ENCODE measurements at regions not wholly inside any gene's neighbourhood (a gene's known extent, or its start where the extent isn't known, plus 50 kb on each side); places are given as distances from the start of the nearest gene placed in this dataset.

DNA sequence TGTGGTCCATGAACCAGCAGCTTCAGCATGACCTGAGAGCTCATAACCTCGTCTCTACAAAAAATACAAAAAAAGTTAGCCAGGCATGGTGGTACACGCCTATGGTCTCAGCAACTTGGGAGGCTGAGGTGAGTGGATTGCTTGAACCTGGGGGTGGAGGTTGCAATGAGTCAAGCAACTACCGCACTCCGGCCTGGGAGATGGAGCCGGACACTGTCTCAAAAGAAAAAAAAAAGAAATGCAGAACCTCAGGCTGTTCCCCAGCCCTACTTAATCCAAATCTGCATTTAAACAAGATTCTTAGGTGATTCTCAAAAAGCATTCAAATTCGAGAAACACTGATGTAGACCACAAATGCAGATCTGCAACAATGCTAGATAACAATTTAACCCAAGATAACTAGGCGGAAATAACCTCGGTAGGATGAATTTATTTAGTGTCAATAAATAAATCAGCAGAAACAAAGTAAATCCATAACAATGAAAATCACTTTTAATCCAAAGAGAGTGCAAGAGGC lies 203.5 kb downstream of the SP3 start:
- no peak overlapping the region for H3K4me3 Mint-ChIP-seq (ENCODE audit: unreplicated experiment)
- H3K27ac Mint-ChIP-seq (ENCODE audit: unreplicated experiment): no peak overlapping the region
- H3K27me3 Mint-ChIP-seq (ENCODE audit: unreplicated experiment): peaks cover 1% of the 10 kb centered on the region
- TF ChIP-seq, protein P1, sequence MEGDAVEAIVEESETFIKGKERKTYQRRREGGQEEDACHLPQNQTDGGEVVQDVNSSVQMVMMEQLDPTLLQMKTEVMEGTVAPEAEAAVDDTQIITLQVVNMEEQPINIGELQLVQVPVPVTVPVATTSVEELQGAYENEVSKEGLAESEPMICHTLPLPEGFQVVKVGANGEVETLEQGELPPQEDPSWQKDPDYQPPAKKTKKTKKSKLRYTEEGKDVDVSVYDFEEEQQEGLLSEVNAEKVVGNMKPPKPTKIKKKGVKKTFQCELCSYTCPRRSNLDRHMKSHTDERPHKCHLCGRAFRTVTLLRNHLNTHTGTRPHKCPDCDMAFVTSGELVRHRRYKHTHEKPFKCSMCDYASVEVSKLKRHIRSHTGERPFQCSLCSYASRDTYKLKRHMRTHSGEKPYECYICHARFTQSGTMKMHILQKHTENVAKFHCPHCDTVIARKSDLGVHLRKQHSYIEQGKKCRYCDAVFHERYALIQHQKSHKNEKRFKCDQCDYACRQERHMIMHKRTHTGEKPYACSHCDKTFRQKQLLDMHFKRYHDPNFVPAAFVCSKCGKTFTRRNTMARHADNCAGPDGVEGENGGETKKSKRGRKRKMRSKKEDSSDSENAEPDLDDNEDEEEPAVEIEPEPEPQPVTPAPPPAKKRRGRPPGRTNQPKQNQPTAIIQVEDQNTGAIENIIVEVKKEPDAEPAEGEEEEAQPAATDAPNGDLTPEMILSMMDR (IDR thresholded peaks at IDR 0.05; ENCODE audit: unreplicated experiment): no peak
- no peaks in the 10 kb centered on the region for H3K4me1 Mint-ChIP-seq (ENCODE audit: unreplicated experiment)
- no peak for DNase-seq (ENCODE audit: low spot score)
- no peaks in the 10 kb centered on the region for H3K36me3 Mint-ChIP-seq (ENCODE audit: low read depth, unreplicated experiment)
- H3K9me3 Mint-ChIP-seq (ENCODE audit: unreplicated experiment): no peaks in the 10 kb centered on the region

DNA sequence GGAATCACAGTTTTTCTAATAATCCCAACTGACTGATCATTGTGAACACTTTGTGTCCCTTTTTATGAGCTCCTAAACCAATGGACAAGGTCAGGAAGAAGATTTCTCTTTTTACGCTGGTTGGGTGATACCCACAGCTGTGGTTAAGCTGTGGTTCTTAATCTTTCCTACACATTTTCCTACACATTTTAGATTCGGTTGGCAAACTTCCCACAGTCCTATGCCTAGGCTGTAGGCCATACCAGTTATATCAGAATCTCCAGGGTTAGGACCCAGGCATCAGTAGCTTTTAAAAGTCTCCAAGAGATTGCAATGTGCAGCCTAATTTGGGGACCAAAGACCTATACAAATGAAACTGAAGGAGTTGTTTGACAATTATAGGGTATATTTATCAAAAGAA lies 203.0 kb downstream of the SP3 start:
- no peaks in the 10 kb centered on the region for H3K4me1 Mint-ChIP-seq (ENCODE audit: unreplicated experiment)

DNA sequence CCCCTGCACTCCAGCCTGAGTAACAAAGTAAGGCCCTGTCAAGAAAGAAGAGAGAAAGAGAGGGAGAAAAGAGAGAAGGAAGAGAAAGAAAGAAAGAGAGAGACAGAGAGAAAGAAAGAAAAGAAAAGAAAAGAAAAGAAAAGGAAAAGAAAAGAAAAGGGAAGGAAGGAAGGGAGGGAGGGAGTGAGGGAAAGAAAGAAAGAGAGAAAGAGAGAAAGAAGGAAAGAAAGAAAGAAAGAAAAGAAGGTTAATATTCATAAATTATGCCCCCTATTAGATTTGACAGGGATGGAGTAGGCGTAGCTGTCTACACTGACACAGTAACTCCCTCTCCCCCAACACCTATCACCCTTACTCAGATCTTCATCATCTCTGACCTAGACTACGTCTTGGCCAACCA lies 202.3 kb downstream of the SP3 start:
- no peak overlapping the region for H3K4me3 Mint-ChIP-seq (ENCODE audit: unreplicated experiment)
- H3K4me1 Mint-ChIP-seq (ENCODE audit: unreplicated experiment): no peaks in the 10 kb centered on the region
- no peak overlapping the region for H3K27ac Mint-ChIP-seq (ENCODE audit: unreplicated experiment)
- no peak for DNase-seq (ENCODE audit: low spot score)
- no peaks in the 10 kb centered on the region for H3K27me3 Mint-ChIP-seq (ENCODE audit: unreplicated experiment)
- TF ChIP-seq, protein P1 (IDR thresholded peaks at IDR 0.05; ENCODE audit: unreplicated experiment): no peak
- no peaks in the 10 kb centered on the region for H3K36me3 Mint-ChIP-seq (ENCODE audit: low read depth, unreplicated experiment)
- no peaks in the 10 kb centered on the region for H3K9me3 Mint-ChIP-seq (ENCODE audit: unreplicated experiment)

More for the DNA sequence above, 203.0 kb downstream of the SP3 start:
- Mint-ChIP-seq H3K27ac (ENCODE audit: unreplicated experiment) (no peak overlapping the region), H3K27me3 (ENCODE audit: unreplicated experiment) (peaks cover 1% of the 10 kb centered on the region), H3K4me3 (ENCODE audit: unreplicated experiment) (no peak overlapping the region), H3K9me3 (ENCODE audit: unreplicated experiment) (no peaks in the 10 kb centered on the region), H3K36me3 (ENCODE audit: low read depth, unreplicated experiment) (no peaks in the 10 kb centered on the region)
- DNase-seq (ENCODE audit: low spot score): no peak
- TF ChIP-seq, protein P1 (IDR thresholded peaks at IDR 0.05; ENCODE audit: unreplicated experiment): no peak

DNA sequence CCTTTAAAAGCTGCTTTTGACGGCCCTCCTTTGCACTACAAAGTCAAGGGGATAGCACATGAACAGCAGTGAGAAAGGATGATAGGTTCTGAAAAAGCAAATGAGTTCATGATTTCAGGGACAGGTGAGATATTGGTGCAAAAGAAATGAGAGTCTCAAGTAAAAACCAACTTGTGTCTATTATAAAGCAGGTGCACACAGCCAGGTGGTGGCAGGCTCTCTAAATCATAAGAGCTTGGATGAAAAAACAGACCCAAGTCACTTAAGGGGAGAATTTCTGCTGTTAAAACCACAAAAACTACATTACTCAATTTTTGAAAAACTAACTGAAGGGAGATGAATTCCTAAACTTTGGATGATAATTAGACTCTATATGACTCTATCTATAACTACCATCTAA lies 201.5 kb downstream of the SP3 start:
- no peak for DNase-seq (ENCODE audit: low spot score)
- Mint-ChIP-seq H3K4me1 (ENCODE audit: unreplicated experiment) (no peaks in the 10 kb centered on the region), H3K9me3 (ENCODE audit: unreplicated experiment) (no peaks in the 10 kb centered on the region), H3K36me3 (ENCODE audit: low read depth, unreplicated experiment) (no peaks in the 10 kb centered on the region), H3K4me3 (ENCODE audit: unreplicated experiment) (no peak overlapping the region), H3K27me3 (ENCODE audit: unreplicated experiment) (no peaks in the 10 kb centered on the region), H3K27ac (ENCODE audit: unreplicated experiment) (no peak overlapping the region)
- TF ChIP-seq, protein P1 (IDR thresholded peaks at IDR 0.05; ENCODE audit: unreplicated experiment): no peak

DNA sequence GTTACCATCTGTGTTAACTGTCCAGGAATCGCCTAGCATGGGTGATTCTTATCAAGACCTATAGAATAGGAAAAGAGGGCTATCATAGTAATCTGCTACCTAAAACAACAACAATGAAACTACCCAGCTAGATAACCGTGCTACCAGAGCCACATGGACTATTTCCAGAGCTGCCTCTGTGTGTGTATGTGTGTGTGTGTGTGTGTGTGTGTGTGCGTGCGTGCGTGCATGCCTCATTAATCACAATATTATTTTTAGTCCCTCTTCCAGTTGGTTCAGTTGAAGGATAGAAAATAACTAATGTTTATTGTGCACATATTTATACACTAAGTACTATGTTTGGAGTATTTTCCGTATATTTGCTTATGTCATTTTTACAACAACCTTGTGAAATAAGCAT lies 201.1 kb downstream of the SP3 start:
- Mint-ChIP-seq H3K36me3 (ENCODE audit: low read depth, unreplicated experiment) (no peaks in the 10 kb centered on the region), H3K4me1 (ENCODE audit: unreplicated experiment) (no peaks in the 10 kb centered on the region), H3K27ac (ENCODE audit: unreplicated experiment) (no peak overlapping the region), H3K27me3 (ENCODE audit: unreplicated experiment) (no peaks in the 10 kb centered on the region), H3K9me3 (ENCODE audit: unreplicated experiment) (no peaks in the 10 kb centered on the region), H3K4me3 (ENCODE audit: unreplicated experiment) (no peak overlapping the region)
- no peak for DNase-seq (ENCODE audit: low spot score)
- TF ChIP-seq, protein P1 (IDR thresholded peaks at IDR 0.05; ENCODE audit: unreplicated experiment): no peak

Data from endothelial cell (in vitro differentiated cells).